Omental fat pad (tissue), 3 donors: ENCODE measurements at regions not wholly inside any gene's neighbourhood (a gene's known extent, or its start where the extent isn't known, plus 50 kb on each side); places are given as distances from the start of the nearest gene placed in this dataset.
"Not testable (repeated sequence)": the region's sequence is repeated elsewhere in the genome, so short reads cannot be mapped to it uniquely, and the experiment has no call there.

ENCODE experiments used
- ATAC-seq: fragments of 150-250 bp; one replicate; pipeline ENCODE4 v1.9.1; 2016; ENCODE audit warnings: mild to moderate bottlenecking, moderate library complexity; ENCODE audit not compliant: low FRiP score
- DNase-seq: peaks from one replicate; pipeline ENCODE4 v3.0.0-alpha.2; 2019; ENCODE audit warnings: low spot score
- CTCF ChIP-seq, 3 donors: fragments of 450-650 bp; IDR thresholded peaks; one replicate each; pipeline ENCODE4 v1.5.1; 2016 to 2017; ENCODE audit warnings: antibody characterized with exemption in 3 of 3, mild to moderate bottlenecking in 3 of 3, moderate library complexity in 2 of 3

- TF ChIP-seq CTCF (IDR thresholded peaks at IDR 0.05), result no peak
- DNase-seq (no peak), ATAC-seq (no peak)
These were observed 360.4 kb downstream of the MATN1 start for GRCh38 chr1:30363031-30363430.

GRCh38 chr1:30362603-30362990 is 360.8 kb downstream of the MATN1 start:
- ATAC-seq (no peak), DNase-seq (no peak)
- TF ChIP-seq CTCF (IDR thresholded peaks at IDR 0.05), result no peak

- not testable (repeated sequence) for DNase-seq, ATAC-seq
These were observed 361.3 kb downstream of the MATN1 start for GRCh38 chr1:30361890-30362602.

- no peak for ATAC-seq
- no peak for TF ChIP-seq CTCF (IDR thresholded peaks at IDR 0.05)
These were observed 362.6 kb downstream of the MATN1 start for GRCh38 chr1:30360753-30361152.

GRCh38 chr1:30360281-30360680 is 363.1 kb downstream of the MATN1 start:
- ATAC-seq (no peak), DNase-seq (no peak)
- no peak for TF ChIP-seq CTCF (IDR thresholded peaks at IDR 0.05)

More at GRCh38 chr1:30360753-30361152, 362.6 kb downstream of the MATN1 start:
- no peak for DNase-seq

GRCh38 chr1:30359539-30360220 is 363.7 kb downstream of the MATN1 start:
- no peak for DNase-seq
- ATAC-seq, result no peak
- no peak for TF ChIP-seq CTCF (IDR thresholded peaks at IDR 0.05)

GRCh38 chr1:30358500-30358899 is 364.9 kb downstream of the MATN1 start:
- ATAC-seq, result no peak
- no peak for DNase-seq
- no peak for TF ChIP-seq CTCF (IDR thresholded peaks at IDR 0.05)
